C4-2B (cell line): ENCODE measurements at regions not wholly inside any gene's neighbourhood (a gene's known extent, or its start where the extent isn't known, plus 50 kb on each side); places are given as distances from the start of the nearest gene placed in this dataset.

ENCODE experiments used
- H3K27ac ChIP-seq: fragments of 450-650 bp; 2 replicates; pipeline ENCODE4 v1.5.1; 2017
- ZFX ChIP-seq: fragments of 450-650 bp; IDR thresholded peaks from 2 replicates; pipeline ENCODE4 v1.6.1; 2017
- TF ChIP-seq, protein P1 (sequence below): fragments of 450-650 bp; conservative IDR thresholded peaks from 2 replicates; pipeline ENCODE4 v1.5.1; 2017; ENCODE audit warnings: mild to moderate bottlenecking

DNA sequence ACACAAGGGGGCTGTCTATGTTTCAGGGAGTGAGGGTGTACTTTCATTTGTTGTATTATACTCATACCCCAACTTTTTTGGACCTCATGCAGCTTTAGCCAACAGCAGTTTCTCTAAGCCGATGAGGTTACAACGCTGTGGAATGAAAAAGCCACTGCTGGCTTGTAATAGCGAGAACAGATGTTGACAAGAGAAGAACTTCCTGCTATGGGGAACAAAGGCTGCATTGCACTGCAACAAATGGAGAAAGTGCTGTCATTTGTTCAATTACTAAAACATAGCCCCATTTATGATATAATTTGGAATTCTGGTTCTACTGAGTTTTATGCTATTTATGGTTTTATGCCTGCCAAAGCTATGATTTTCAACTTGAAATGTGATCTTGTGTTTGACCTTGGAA lies 104.2 kb upstream of the TMEM72 start:
- TF ChIP-seq, protein P1, sequence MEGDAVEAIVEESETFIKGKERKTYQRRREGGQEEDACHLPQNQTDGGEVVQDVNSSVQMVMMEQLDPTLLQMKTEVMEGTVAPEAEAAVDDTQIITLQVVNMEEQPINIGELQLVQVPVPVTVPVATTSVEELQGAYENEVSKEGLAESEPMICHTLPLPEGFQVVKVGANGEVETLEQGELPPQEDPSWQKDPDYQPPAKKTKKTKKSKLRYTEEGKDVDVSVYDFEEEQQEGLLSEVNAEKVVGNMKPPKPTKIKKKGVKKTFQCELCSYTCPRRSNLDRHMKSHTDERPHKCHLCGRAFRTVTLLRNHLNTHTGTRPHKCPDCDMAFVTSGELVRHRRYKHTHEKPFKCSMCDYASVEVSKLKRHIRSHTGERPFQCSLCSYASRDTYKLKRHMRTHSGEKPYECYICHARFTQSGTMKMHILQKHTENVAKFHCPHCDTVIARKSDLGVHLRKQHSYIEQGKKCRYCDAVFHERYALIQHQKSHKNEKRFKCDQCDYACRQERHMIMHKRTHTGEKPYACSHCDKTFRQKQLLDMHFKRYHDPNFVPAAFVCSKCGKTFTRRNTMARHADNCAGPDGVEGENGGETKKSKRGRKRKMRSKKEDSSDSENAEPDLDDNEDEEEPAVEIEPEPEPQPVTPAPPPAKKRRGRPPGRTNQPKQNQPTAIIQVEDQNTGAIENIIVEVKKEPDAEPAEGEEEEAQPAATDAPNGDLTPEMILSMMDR = no peak
- TF ChIP-seq ZFX = no peak
- H3K27ac ChIP-seq = no peak overlapping the region

DNA sequence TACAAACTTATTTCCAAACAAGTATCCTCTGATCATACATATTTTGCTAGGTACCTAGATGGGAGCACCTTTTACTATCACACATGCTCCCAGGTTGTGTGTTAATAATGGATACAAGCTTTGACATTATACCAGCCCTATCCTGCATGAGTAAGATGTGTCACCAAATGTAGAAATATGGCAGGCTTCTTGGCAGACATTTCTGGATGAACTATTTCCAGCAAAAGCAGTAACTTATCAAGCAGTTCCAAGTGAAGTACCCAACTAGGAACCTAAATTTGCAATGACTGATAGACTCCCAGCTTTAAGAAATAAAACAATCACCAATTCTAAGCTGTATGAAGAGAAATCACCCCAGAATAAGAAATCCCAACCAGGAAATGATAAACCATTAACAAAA lies 103.7 kb upstream of the TMEM72 start:
- H3K27ac ChIP-seq = no peak overlapping the region
- no peak for TF ChIP-seq ZFX
- TF ChIP-seq, protein P1 = no peak

DNA sequence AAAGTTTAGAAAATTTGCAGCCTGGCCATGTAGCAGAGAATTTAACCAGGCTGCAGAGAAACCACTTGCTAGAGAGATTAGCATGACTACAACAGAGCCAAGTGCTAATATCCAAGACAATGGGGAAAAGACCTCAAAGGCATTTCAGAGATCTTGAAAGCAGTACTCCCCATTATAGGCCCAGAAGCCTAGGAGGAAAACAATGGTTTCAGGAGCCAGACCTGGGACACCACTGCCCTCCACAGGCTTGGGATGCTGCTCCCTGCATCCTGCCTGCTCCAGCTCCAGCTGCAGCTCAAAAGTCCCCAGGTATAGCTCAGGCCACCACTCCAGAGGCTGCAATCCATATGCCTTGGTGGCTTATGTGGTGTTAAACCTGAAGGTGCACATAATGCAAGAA lies 101.5 kb upstream of the TMEM72 start:
- TF ChIP-seq, protein P1 = peak; percentile 15; the same call in 1 of the 2 replicates
- TF ChIP-seq ZFX = no peak
- no peak overlapping the region for H3K27ac ChIP-seq

DNA sequence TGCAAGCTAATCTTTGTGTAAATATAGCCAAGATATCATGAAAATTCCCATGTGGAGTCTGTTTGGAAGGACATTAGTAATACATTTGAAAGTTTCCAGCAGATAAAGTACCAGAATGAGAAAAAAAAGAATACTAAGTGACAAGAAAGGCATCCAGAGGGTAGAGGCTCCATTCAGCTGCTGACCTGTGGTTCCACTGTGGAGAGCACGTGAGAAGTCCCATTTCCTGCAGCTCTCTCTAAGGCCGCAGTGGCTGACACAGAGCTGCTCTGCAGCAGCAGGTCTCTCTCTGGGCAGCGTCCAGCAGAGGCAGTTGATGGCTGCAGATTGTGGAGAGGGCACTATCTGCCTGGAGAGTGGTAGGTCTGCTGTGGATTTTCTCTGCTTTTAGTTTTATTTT lies 100.1 kb upstream of the TMEM72 start:
- no peak overlapping the region for H3K27ac ChIP-seq
- TF ChIP-seq, protein P1 = no peak

DNA sequence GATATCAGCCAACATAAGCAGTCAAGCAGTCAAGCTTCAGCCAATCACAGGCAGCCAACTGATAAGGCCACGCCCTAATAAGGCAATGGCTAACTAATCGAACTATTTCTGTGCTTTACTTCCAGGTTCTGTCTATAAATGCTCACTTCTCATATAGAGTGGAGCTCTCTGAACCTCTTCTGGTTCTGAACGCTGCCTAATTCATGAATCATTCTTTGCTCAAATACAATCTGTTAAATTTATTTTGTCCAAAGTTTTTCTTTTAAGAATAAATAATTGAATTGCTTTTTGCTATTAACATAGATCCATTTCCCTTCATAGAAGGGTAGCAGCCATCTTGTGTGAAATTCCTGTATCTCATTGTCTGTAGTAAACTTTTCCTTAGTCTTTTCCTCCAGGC lies 97.9 kb upstream of the TMEM72 start:
- no peak overlapping the region for H3K27ac ChIP-seq
- TF ChIP-seq, protein P1 = no peak
- no peak for TF ChIP-seq ZFX

DNA sequence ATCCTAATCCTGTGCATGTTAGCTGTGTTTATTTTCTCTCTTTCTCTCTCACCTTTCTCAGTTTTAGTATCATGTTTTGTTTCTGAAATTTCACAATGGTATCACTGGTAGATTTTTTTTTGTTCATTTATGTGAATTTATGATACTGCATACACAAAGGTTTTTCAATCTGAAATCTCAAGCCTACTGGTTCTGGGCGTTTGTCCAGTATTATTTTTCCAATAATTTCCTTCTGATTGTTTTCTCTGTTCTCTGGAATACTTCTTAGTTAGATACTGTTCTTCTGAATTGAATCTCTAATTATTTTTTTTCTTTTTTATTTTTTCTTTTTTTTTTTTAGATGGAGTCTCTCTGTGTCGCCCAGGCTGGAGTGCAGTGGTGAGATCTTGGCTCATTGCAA lies 96.2 kb upstream of the TMEM72 start:
- TF ChIP-seq ZFX = no peak
- TF ChIP-seq, protein P1 = no peak
- H3K27ac ChIP-seq = no peak overlapping the region

DNA sequence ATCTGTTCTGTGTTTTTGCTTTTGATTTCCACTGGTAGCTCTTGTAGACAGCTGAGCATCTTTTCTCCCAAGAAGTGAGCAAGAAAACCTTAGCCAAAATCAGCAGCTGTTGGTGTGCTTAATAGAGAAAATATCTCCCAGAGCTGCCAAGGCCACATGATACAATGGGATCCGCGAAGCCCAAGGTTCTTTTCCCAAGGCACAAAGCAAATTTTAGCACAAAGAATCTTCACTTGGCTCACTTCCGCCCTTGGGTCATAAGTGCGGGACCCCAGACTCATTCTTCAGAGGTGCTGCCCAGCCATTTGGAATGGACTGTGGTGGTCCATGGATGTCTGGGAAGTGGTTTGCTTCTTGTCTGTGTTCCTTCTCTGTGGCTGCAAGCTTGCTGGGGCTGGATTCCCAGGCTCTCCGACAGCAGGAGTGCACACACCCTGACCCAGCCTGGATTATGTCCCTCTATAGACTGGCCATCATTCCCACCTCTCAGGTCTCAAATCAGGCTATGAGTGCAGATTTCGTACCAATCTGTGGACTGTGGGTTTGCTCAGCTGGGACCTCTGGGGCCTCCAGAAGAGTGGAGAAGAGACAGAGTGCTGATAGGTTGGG lies 93.0 kb upstream of the TMEM72 start:
- no peak overlapping the region for H3K27ac ChIP-seq
- TF ChIP-seq ZFX = no peak
- TF ChIP-seq, protein P1 = no peak
